OCI-LY7 (cell line): ENCODE measurements at regions not wholly inside any gene's neighbourhood (a gene's known extent, or its start where the extent isn't known, plus 50 kb on each side); places are given as distances from the start of the nearest gene placed in this dataset.

Experiments
- EZH2phosphoT487 ChIP-seq: fragments of 200-600 bp; sonication (generic); IDR thresholded peaks from 2 replicates; pipeline ENCODE4 v1.6.1; 2018; ENCODE audit warnings: low read depth, borderline replicate concordance, mild to moderate bottlenecking, mixed run types, antibody characterized with exemption, low read length, moderate library complexity, mixed read lengths
- TF ChIP-seq, protein P1 (sequence below): fragments of 200-600 bp; sonication (generic); conservative IDR thresholded peaks from 2 replicates; pipeline ENCODE4 v1.5.1; 2014; ENCODE audit warnings: mild to moderate bottlenecking, antibody characterized with exemption, low read length, moderate library complexity, mixed read lengths

DNA sequence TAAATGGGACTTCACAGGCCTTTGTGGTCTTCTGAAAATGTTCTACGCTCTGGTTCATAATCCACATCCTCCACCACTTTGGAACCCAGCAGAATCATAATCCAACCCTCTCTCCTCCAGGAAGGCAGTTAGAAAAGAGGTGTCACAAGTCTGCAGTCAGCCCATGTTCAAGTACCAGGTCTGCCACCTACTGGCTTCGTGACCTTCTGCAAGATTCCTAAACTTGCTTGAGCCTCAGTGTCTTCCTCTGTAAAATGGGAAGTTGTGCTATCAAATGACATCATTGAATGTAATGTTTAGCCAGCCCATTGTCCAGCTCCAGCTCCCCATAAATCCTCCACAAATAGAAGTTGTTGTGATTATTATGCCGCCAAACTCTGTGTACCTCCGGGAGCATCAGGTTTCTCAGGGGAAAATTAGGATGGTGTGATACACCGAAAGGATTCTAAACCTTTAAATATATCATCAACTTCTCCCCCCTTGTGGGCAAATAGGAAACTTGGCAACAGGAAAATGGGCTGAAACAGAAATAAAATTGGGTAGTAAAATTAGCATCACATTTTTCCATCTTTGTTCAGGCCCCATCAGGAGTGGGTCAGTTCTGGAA, 109.7 kb downstream of the NUFIP1 start:
- TF ChIP-seq EZH2phosphoT487, result no peak
- TF ChIP-seq, protein P1, sequence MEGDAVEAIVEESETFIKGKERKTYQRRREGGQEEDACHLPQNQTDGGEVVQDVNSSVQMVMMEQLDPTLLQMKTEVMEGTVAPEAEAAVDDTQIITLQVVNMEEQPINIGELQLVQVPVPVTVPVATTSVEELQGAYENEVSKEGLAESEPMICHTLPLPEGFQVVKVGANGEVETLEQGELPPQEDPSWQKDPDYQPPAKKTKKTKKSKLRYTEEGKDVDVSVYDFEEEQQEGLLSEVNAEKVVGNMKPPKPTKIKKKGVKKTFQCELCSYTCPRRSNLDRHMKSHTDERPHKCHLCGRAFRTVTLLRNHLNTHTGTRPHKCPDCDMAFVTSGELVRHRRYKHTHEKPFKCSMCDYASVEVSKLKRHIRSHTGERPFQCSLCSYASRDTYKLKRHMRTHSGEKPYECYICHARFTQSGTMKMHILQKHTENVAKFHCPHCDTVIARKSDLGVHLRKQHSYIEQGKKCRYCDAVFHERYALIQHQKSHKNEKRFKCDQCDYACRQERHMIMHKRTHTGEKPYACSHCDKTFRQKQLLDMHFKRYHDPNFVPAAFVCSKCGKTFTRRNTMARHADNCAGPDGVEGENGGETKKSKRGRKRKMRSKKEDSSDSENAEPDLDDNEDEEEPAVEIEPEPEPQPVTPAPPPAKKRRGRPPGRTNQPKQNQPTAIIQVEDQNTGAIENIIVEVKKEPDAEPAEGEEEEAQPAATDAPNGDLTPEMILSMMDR, result peak; percentile 77
